ENCODE measurements at regions not wholly inside any gene's neighbourhood (a gene's known extent, or its start where the extent isn't known, plus 50 kb on each side); places are given as distances from the start of the nearest gene placed in this dataset.

- H3K4me3 ChIP-seq (ENCODE audit: insufficient read depth, low read depth, low read length, poor library complexity, severe bottlenecking): no peak overlapping the region
- no peaks in the 10 kb centered on the region for H3K36me3 ChIP-seq (ENCODE audit: control insufficient read depth, insufficient read depth, low read length)
- no peaks in the 10 kb centered on the region for H3K27me3 ChIP-seq (replicated peaks; ENCODE audit: control insufficient read depth, insufficient read depth, low read length, poor library complexity, severe bottlenecking)
- no peaks in the 10 kb centered on the region for H3K4me1 ChIP-seq (ENCODE audit: control insufficient read depth, insufficient read depth, low read length, poor library complexity, severe bottlenecking)
- H3K27ac ChIP-seq (ENCODE audit: insufficient read depth, low read length, poor library complexity, severe bottlenecking): no peak overlapping the region
- H3K9me3 ChIP-seq (ENCODE audit: control insufficient read depth, low read length): no peaks in the 10 kb centered on the region
- DNase-seq: no peak
Observed at GRCh38 chrX:125089761-125090445, 229.8 kb upstream of the TEX13C start.

- Histone ChIP-seq H3K9me3 (ENCODE audit: control insufficient read depth, low read length) (no peaks in the 10 kb centered on the region), H3K4me3 (ENCODE audit: insufficient read depth, low read depth, low read length, poor library complexity, severe bottlenecking) (no peak overlapping the region), H3K27ac (ENCODE audit: insufficient read depth, low read length, poor library complexity, severe bottlenecking) (no peak overlapping the region), H3K4me1 (ENCODE audit: control insufficient read depth, insufficient read depth, low read length, poor library complexity, severe bottlenecking) (no peaks in the 10 kb centered on the region), H3K36me3 (ENCODE audit: control insufficient read depth, insufficient read depth, low read length) (no peaks in the 10 kb centered on the region), H3K27me3 (replicated peaks; ENCODE audit: control insufficient read depth, insufficient read depth, low read length, poor library complexity, severe bottlenecking) (no peaks in the 10 kb centered on the region)
- DNase-seq: no peak
Observed at GRCh38 chrX:125093852-125094251, 225.8 kb upstream of the TEX13C start.

- Histone ChIP-seq H3K9me3 (ENCODE audit: control insufficient read depth, low read length) (no peaks in the 10 kb centered on the region), H3K36me3 (ENCODE audit: control insufficient read depth, insufficient read depth, low read length) (no peaks in the 10 kb centered on the region), H3K4me3 (ENCODE audit: insufficient read depth, low read depth, low read length, poor library complexity, severe bottlenecking) (no peak overlapping the region), H3K27me3 (replicated peaks; ENCODE audit: control insufficient read depth, insufficient read depth, low read length, poor library complexity, severe bottlenecking) (no peaks in the 10 kb centered on the region), H3K4me1 (ENCODE audit: control insufficient read depth, insufficient read depth, low read length, poor library complexity, severe bottlenecking) (no peaks in the 10 kb centered on the region), H3K27ac (ENCODE audit: insufficient read depth, low read length, poor library complexity, severe bottlenecking) (no peak overlapping the region)
- no peak for DNase-seq
Observed at GRCh38 chrX:125094901-125095300, 224.8 kb upstream of the TEX13C start.

- Histone ChIP-seq H3K27ac (ENCODE audit: insufficient read depth, low read length, poor library complexity, severe bottlenecking) (no peak overlapping the region), H3K4me3 (ENCODE audit: insufficient read depth, low read depth, low read length, poor library complexity, severe bottlenecking) (no peak overlapping the region), H3K36me3 (ENCODE audit: control insufficient read depth, insufficient read depth, low read length) (no peaks in the 10 kb centered on the region), H3K27me3 (replicated peaks; ENCODE audit: control insufficient read depth, insufficient read depth, low read length, poor library complexity, severe bottlenecking) (no peaks in the 10 kb centered on the region), H3K9me3 (ENCODE audit: control insufficient read depth, low read length) (no peaks in the 10 kb centered on the region), H3K4me1 (ENCODE audit: control insufficient read depth, insufficient read depth, low read length, poor library complexity, severe bottlenecking) (no peaks in the 10 kb centered on the region)
- no peak for DNase-seq
Observed at GRCh38 chrX:125096469-125096868, 223.2 kb upstream of the TEX13C start.

- Histone ChIP-seq H3K9me3 (ENCODE audit: control insufficient read depth, low read length) (no peaks in the 10 kb centered on the region), H3K36me3 (ENCODE audit: control insufficient read depth, insufficient read depth, low read length) (no peaks in the 10 kb centered on the region)
Observed at GRCh38 chrX:125096870-125097269, 222.8 kb upstream of the TEX13C start.

GRCh38 chrX:125101971-125102755, 217.5 kb upstream of the TEX13C start:
- H3K27ac ChIP-seq (ENCODE audit: insufficient read depth, low read length, poor library complexity, severe bottlenecking): no peak overlapping the region
- no peak overlapping the region for H3K4me3 ChIP-seq (ENCODE audit: insufficient read depth, low read depth, low read length, poor library complexity, severe bottlenecking)
- no peaks in the 10 kb centered on the region for H3K4me1 ChIP-seq (ENCODE audit: control insufficient read depth, insufficient read depth, low read length, poor library complexity, severe bottlenecking)
- no peaks in the 10 kb centered on the region for H3K27me3 ChIP-seq (replicated peaks; ENCODE audit: control insufficient read depth, insufficient read depth, low read length, poor library complexity, severe bottlenecking)
- no peak for DNase-seq
- no peaks in the 10 kb centered on the region for H3K36me3 ChIP-seq (ENCODE audit: control insufficient read depth, insufficient read depth, low read length)
- H3K9me3 ChIP-seq (ENCODE audit: control insufficient read depth, low read length): no peaks in the 10 kb centered on the region

More at GRCh38 chrX:125096870-125097269, 222.8 kb upstream of the TEX13C start:
- Histone ChIP-seq H3K4me3 (ENCODE audit: insufficient read depth, low read depth, low read length, poor library complexity, severe bottlenecking) (no peak overlapping the region), H3K27me3 (replicated peaks; ENCODE audit: control insufficient read depth, insufficient read depth, low read length, poor library complexity, severe bottlenecking) (no peaks in the 10 kb centered on the region), H3K4me1 (ENCODE audit: control insufficient read depth, insufficient read depth, low read length, poor library complexity, severe bottlenecking) (no peaks in the 10 kb centered on the region), H3K27ac (ENCODE audit: insufficient read depth, low read length, poor library complexity, severe bottlenecking) (no peak overlapping the region)
- DNase-seq: no peak

GRCh38 chrX:125103693-125104092, 216.0 kb upstream of the TEX13C start:
- Histone ChIP-seq H3K9me3 (ENCODE audit: control insufficient read depth, low read length) (no peaks in the 10 kb centered on the region), H3K36me3 (ENCODE audit: control insufficient read depth, insufficient read depth, low read length) (no peaks in the 10 kb centered on the region), H3K4me3 (ENCODE audit: insufficient read depth, low read depth, low read length, poor library complexity, severe bottlenecking) (no peak overlapping the region), H3K27me3 (replicated peaks; ENCODE audit: control insufficient read depth, insufficient read depth, low read length, poor library complexity, severe bottlenecking) (no peaks in the 10 kb centered on the region), H3K27ac (ENCODE audit: insufficient read depth, low read length, poor library complexity, severe bottlenecking) (no peak overlapping the region), H3K4me1 (ENCODE audit: control insufficient read depth, insufficient read depth, low read length, poor library complexity, severe bottlenecking) (no peaks in the 10 kb centered on the region)
- DNase-seq: no peak

- H3K9me3 ChIP-seq (ENCODE audit: control insufficient read depth, low read length): no peaks in the 10 kb centered on the region
- no peaks in the 10 kb centered on the region for H3K4me1 ChIP-seq (ENCODE audit: control insufficient read depth, insufficient read depth, low read length, poor library complexity, severe bottlenecking)
- no peak for DNase-seq
- H3K4me3 ChIP-seq (ENCODE audit: insufficient read depth, low read depth, low read length, poor library complexity, severe bottlenecking): no peak overlapping the region
- H3K27ac ChIP-seq (ENCODE audit: insufficient read depth, low read length, poor library complexity, severe bottlenecking): no peak overlapping the region
- no peaks in the 10 kb centered on the region for H3K27me3 ChIP-seq (replicated peaks; ENCODE audit: control insufficient read depth, insufficient read depth, low read length, poor library complexity, severe bottlenecking)
- H3K36me3 ChIP-seq (ENCODE audit: control insufficient read depth, insufficient read depth, low read length): no peaks in the 10 kb centered on the region
Observed at GRCh38 chrX:125108921-125109320, 210.8 kb upstream of the TEX13C start.

- Histone ChIP-seq H3K36me3 (ENCODE audit: control insufficient read depth, insufficient read depth, low read length) (no peaks in the 10 kb centered on the region), H3K27ac (ENCODE audit: insufficient read depth, low read length, poor library complexity, severe bottlenecking) (no peak overlapping the region), H3K4me3 (ENCODE audit: insufficient read depth, low read depth, low read length, poor library complexity, severe bottlenecking) (no peak overlapping the region), H3K27me3 (replicated peaks; ENCODE audit: control insufficient read depth, insufficient read depth, low read length, poor library complexity, severe bottlenecking) (no peaks in the 10 kb centered on the region), H3K4me1 (ENCODE audit: control insufficient read depth, insufficient read depth, low read length, poor library complexity, severe bottlenecking) (no peaks in the 10 kb centered on the region), H3K9me3 (ENCODE audit: control insufficient read depth, low read length) (no peaks in the 10 kb centered on the region)
- DNase-seq: no peak
Observed at GRCh38 chrX:125131164-125131563, 188.5 kb upstream of the TEX13C start.

GRCh38 chrX:125132274-125132673, 187.4 kb upstream of the TEX13C start:
- H3K9me3 ChIP-seq (ENCODE audit: control insufficient read depth, low read length): no peaks in the 10 kb centered on the region
- no peak overlapping the region for H3K4me3 ChIP-seq (ENCODE audit: insufficient read depth, low read depth, low read length, poor library complexity, severe bottlenecking)
- DNase-seq: no peak
- H3K27ac ChIP-seq (ENCODE audit: insufficient read depth, low read length, poor library complexity, severe bottlenecking): no peak overlapping the region
- H3K36me3 ChIP-seq (ENCODE audit: control insufficient read depth, insufficient read depth, low read length): no peaks in the 10 kb centered on the region
- no peaks in the 10 kb centered on the region for H3K4me1 ChIP-seq (ENCODE audit: control insufficient read depth, insufficient read depth, low read length, poor library complexity, severe bottlenecking)
- no peaks in the 10 kb centered on the region for H3K27me3 ChIP-seq (replicated peaks; ENCODE audit: control insufficient read depth, insufficient read depth, low read length, poor library complexity, severe bottlenecking)
